Activated T-helper 1 cell treated with anti-CD3 and anti-CD28 coated beads, Interleukin-2, amount 50 U/mL, for 16 hours (primary cell): ENCODE measurements at regions not wholly inside any gene's neighbourhood (a gene's known extent, or its start where the extent isn't known, plus 50 kb on each side); places are given as distances from the start of the nearest gene placed in this dataset.
"Not testable (repeated sequence)": the region's sequence is repeated elsewhere in the genome, so short reads cannot be mapped to it uniquely, and the experiment has no call there.

Experiments
- DNase-seq, 2 donors: peaks; one replicate each; pipeline ENCODE4 v3.0.0-alpha.2; 2020; ENCODE audit warnings: low read depth in 1 of 2, low spot score in 1 of 2

DNA sequence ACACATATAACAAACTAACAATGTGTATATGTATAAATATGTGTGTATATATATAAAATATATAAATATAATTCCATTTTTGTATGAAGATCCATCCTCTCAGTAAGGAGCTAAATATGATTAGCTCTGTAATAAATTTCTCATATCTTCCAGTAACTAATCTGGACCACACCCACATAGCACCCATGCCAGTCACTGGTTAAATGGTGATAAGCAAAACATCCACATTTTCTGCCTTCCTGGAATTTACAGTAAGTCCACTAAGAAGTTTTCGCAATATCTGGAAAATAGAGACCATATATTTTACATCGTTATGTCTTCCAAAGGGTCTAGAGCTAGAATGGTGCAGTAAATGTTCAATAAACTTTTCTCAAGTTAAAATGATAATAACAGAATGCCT is 151.5 kb upstream of the STMND1 start:
- DNase-seq, result no peak

DNA sequence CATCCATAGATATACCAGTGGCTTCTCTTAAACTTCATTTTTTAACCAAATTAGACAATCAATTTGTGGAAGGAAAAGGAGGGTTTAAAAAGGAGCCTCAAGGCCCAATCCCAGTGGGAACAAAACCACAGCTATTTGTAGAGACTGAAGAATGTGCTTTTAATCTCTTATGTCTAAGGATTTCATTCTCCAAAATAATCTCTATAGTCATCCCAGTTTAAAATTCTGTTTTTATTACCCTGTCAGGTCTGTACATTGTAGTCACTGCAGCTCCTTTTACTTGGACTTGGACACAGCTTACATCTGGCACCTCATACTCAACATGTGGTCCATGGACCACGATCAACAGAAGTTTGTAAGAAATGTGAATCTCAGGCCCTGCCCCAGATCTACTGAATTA is 152.1 kb upstream of the STMND1 start:
- no peak for DNase-seq

DNA sequence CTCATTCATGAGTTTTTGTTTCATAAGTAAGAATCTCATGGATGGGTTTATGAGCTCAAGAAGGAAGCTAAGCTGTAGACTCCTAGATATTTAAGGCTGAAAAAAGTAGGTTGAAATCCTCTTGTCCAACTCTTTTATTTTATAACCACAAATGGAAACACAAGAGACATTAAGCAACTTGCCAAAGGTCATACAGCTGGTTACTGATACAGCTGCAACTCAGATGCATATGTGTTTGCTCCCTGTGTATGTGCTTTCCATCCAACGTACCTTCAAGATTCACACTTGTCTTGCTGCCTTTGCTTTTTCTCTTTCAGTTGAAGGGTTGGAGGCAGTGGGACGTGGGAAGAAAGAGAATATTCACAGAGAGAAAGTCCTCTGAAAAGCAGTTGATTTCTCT is 153.5 kb upstream of the STMND1 start:
- no peak for DNase-seq

DNA sequence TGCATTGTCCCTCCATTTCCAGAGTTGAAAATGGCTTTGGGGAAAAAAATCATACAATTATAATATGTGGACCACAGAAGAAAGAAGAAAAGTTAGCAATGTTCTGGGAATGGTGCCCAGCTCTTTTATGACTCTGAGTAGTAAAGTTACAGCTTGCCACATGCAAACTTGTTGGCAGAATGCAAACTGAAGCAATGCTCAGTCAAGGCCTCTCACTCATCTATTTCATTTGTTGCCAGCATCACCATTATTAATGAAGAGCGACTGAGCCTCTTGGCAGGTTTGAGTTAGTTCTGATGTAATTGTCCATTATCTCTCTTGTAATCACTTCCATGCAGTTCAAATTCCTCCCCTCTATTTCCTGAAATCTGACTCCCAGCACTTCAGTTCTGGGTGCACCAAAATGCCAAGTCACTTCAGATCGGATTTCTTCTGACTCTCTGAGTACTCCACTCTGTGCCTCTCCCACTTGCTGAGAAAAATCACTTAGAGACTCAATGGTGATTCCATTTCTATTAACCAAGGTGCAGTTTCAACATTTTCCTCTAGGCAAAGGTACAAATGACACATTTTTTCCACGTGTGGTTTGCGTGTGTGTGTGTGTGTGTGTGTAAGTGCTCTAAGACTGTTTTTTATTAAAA is 154.4 kb upstream of the STMND1 start:
- DNase-seq, result no peak

DNA sequence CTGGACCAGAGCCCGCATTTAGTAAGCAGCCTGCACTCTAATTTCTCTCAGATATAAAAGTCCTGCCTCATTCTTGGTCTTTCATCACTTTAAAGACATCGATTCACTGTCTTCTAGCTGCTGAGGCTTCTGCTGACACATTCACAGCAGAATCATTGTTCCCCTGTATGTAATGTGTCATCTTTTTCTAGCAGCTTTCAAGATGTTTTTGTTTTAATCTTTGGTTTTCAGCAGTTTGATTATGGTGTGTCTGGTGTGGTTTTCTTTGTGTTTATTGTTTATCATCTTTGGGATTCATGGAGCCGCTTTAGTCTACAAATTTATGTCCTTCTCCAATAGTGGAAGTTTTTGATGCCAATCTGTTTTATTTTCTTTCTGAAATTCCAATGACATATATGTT is 157.3 kb upstream of the STMND1 start:
- DNase-seq, result no peak

DNA sequence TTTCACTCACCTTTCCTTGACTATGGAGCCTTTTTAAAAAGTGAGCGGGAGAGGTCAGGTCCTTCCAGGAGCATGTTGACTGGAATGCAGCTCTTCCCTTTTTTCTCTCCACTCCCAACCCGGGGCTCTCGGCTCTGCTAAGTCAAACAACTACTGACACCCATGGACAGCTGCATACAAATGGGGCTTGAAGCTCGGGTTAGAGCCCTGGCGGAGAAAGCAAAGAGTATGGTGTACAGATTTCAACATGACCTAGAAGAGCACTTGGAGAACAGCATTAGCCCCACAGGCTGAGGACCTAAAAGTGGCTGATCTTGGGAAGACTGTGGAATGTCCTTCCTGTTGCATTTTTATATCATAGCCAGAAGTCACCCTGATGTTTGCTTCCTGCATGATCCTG is 162.0 kb upstream of the STMND1 start:
- DNase-seq, result no peak

DNA sequence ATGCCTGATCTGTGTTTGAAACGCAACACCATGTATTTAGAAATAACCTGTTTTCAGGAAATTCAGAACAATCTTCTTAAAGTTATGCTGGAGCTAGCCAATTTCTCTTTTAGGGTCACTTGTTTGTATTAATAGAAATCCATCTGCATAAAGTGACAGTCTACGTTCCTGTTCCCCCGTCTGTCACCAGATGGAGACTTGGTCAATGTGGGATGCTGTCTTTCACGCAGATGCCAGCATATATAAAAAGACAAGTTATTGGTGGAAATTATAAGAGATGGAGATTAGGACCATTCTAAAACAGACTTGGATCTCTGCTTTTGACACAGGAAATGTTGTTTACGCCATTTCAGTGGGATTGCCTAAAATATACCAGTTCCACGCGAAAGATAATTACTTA is 162.5 kb upstream of the STMND1 start:
- no peak for DNase-seq

DNA sequence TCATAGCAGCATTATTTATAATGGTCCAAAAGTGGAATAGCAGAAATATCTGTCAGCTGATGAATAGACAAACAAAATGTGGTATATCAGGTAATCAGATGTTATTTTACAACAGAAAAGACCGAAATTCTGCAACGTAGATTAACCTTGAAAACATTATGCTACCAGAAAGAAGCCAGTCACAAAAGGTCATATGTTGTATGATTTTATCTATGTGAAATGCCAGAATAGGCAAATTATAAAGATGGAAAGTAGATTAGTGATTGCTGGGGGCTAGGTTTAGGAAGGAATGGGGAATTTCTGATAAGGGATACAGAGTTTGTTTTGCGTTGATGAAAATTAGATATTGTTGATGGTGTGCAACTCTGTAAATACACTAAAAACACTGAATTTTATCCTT is 165.0 kb upstream of the STMND1 start:
- no peak for DNase-seq

DNA sequence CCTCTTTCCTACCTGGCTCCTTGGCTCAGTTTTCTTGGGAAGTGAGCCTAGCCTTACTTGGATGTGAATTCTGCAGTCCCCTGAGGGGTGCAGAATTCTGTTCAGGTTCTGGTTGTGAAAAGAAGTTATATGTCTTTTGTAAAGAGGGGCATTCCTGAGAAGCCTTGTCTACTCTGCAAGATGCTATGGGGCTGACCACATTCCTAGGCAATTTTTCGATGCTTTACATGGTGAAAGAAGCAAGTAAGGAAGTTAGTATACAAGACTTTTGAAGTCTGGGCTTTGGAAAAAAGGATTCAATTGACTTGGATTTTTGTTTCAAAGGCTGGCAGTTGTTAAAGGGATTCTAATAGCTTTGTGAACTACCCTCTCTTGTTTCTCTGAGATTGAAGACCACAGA is 167.9 kb upstream of the STMND1 start:
- DNase-seq, result no peak

DNA sequence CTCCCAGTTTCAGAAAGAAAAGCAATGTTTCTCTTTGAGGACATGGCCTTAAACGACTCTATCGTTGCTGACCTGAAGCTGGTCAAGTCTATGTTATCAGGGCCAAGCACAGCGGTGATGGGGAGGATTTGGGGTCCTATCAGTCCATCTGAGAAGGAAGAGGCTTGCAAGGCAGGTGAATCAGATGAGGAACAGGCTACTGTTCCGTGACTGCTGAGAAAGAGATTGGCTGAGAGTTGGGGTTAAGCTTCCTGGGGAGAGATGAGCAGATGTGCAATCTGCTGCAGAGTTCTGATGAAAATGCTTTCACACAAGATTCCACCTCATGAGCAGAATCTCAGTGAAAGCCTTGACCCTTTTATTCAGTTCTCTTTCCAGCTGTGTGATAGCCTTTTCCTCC is 168.3 kb upstream of the STMND1 start:
- no peak for DNase-seq

DNA sequence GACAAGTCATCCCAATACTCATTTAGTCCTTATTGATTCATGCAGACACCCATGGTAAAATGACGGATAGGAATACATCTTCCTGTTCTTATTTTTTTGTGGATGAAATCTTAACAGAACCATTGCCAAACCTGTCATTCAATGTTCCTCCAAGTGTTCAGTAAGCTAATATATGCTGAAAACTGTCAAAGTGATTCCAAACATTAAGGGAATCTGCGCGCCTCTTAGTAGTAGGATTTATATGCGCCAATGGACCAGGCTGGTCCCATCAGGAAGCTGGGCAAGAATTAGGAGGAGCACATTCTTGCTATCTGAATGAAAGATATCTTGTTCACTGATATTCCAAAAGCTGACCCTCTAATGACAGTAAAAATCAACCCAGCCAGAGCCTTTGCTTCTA is 168.9 kb upstream of the STMND1 start:
- no peak for DNase-seq

DNA sequence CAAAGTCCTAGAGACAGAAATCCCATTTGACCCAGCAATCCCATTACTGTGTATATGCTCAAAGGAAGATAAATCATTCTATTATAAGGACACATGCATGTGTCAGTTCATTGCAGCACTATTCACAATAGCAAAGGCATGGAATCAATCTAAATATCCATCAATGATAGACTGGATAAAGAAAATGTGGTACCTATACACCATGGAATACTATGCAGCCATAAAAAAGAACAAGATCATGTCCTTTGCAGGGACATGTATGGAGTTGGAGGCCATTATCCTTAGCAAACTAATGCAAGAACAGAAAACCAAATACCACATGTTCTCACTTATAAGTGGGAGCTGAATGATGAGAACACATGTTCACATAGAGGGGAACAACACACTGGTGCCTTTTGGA is 169.8 kb upstream of the ATXN1 start:
- DNase-seq, result not testable (repeated sequence)

DNA sequence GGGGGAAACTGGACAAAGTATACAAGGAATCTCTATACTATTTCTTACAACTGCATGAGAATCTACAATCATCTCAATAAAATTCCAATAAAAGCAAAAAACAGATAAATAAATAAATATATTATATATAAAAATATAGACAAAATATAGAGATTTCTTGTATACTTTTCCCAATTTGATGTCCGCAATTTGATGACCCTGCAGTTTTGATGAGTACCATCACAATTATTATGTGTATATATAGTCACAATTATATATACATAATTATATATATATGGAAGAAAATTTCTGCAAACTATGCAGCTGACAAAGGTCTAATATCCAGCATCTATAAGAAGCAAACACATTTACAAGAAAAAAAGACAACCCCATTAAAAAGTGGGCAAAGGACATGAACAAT is 169.2 kb upstream of the ATXN1 start:
- no peak for DNase-seq

DNA sequence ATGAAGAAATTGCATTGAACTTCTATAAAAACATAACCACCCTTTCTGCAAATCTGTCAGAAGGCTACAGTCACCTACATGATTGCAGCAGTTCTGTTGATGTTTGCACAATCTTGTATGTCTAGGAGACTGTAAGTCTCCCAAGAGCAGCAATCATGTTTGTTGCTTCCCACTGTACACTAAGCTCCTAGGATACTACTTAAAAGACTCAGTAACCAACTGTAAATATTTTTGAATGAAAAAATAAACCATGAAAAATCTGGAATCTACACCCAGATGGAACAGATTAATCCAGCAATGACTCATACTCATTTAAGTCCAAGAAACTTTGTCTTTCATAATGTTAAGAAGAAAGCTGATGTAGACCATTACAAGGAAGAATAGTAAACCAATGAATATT is 168.5 kb upstream of the ATXN1 start:
- DNase-seq, result no peak

DNA sequence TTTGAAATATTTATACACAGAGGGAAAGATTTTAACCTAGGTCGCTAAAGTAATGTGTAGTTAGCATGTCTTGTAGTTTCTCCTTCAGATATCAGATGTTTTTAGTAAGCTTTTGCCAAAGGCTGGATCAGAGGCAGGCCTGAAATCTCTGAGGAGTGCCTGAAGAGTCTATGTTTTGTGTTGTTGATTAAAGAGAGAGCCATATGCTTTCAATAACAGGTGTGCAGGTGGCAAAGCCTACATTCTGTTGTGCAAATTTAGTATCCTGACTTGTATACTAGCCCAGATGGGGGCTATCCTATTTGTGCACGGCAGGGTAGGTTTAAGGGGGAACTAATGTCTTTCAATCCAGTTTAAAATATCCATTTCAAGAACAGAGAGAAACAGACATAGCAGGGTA is 167.1 kb upstream of the ATXN1 start:
- no peak for DNase-seq

DNA sequence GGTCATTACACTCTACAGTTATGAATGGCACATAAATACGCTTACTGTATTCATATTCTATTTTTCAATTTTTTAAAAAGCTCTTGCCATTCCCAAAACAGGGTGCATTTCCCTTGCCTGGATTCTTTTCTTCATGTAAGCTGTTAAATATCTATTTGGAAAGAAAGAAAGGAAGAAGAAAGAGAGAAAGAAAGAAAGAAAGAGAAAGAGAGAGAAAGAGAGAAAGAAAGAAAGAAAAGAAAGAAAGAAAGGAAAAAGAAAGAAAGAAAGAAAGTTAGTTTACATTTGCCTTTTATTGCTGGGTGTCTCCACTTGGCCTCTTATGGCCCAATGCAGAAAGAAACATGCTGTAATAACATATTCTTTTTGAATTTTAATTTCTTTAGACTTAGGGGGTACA is 165.9 kb upstream of the ATXN1 start:
- no peak for DNase-seq

DNA sequence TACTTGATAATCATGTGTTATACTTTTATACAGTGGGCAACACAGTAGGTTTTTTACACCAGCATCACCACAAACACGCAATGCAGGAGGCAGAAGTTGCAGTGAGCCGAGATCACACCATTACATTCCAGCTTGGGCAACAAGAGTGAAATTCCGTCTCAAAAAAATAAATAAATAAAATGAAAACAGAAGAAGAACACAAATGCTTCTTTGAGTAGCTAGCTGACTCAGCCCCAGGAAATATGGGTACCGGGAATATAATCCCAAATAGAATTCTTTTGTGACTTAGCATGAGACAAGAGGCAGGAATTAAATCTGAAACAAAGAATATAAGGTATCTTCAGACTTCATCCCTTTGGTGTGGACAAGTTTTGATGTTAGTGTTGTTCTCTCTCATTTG is 164.2 kb upstream of the ATXN1 start:
- no peak for DNase-seq

DNA sequence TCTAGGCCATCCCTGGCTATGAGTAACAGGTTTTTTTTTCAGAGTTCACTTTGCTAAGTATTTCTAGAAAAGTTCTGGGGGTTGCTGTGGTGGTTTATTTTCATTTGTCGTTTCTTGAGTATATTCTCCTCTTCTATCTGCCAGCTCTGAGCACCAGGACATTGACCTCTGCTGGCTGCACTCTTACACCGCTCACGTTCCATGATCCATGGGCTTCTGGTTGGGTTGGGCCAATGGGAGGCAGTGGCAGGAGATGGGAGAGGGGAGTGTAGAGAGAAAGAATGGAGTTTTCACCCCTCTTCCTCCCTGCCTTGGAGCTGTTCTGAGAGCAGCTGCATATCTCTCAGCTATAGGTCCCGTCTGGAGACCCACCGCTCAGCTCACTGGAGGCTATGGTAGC is 161.0 kb upstream of the ATXN1 start:
- no peak for DNase-seq

DNA sequence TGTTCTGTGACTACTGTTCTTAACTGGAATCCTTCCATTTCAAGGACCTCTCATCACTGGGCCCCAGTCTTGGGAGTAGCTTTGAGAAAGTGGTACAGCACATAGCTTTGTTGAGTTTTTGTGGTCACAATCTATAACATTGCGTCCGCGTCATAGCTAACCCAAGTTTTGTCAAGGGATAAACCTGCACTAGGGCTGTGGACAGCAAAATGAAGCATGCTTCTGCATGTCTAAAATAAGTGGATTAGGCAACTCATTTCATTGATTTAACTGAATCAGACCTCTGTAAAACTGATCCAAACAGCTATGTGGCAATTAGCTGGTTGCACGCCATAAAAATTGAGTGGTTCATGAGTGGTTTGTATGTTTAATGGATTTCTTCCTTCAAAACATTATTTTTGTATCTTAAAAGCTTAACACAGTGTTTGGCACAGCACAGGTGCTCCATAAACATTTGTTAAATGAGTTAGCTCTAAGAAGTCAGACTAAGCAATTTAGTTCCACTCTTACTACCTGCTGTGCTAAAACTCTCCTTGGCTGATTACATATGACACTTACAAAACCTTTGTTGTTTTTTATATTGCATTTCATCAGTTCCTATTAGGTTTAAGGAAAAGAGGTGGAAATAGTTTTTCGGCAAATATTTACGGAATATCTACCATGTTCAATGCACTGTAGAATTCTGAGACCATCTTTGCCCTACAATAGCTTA is 160.3 kb upstream of the ATXN1 start:
- no peak for DNase-seq

DNA sequence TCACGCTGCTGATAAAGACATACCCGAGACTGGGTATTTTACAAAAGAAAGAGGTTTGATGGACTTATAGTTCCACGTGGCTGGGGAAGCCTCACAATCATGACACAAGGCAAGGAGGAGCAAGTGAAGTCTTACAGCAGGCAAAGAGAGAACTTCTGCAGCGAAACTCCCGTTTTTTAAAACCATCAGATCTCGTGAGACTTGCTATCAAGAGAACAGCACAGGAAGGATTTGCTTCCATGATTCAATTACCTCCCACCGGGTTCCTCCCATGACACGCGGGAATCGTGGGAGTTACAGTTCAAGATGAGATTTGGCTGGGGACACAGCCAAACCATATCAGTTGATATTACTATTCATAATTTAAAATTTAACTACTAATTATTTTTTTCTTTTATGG is 157.3 kb upstream of the ATXN1 start:
- DNase-seq, result no peak

DNA sequence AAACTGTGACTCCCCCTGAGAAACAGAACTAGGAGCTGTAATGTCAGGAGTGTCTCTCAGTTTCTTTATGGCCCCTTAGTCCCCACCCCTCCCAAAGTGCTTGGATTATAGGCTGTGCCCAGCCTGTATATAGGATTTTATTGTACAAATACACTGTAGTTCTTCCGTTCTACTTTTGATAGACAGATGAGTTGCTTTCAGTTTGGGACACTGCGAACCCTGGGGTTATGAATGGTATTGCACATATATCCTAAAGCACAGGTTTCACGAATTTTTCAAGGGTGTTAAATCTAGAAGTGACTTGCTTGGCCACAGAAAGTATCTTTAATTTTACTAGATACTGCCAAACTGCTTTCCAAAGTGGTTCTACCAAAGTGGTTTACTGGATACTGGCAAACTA is 152.9 kb upstream of the ATXN1 start:
- no peak for DNase-seq

DNA sequence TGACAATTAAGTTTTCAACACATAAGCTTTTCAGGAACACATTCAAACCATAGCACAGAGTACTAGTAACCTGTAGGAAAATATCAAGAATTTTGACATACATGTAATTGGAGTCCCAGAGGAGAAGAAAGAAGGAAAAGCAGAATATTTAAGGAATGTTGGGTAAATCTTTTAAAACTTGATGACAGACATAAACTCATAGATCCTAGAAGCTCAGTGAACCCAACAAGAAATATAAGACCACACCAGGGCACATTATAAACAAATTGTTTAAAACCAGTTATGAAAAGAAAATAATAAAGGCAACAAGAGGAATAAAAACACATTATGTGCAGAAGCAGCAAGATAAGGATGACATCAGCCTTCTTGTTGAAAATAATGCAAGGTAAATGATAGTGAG is 151.5 kb upstream of the ATXN1 start:
- DNase-seq, result no peak

DNA sequence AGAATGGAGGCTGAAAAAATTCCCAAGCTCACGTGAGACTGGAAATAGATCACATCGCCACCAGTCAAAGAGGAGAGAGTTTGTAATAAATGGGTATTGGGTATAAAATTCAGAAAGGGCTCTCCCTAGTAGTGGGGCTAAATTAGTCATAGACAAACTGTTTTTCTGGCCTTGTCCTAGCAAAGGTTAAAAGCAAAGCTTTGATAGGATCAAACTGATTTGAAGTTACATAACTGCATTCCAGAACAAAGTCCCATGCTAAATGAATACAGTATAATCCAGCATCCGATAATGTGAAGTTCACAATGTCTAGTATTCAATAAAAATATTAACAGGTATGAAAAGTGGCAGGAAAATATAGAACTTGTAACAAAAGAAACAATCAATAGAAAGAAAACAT is 149.8 kb upstream of the ATXN1 start:
- DNase-seq, result no peak
